H9 (cell line): ENCODE measurements at regions not wholly inside any gene's neighbourhood (a gene's known extent, or its start where the extent isn't known, plus 50 kb on each side); places are given as distances from the start of the nearest gene placed in this dataset.

Experiments used
- DNase-seq: peaks from one replicate; pipeline ENCODE4 v3.0.0-alpha.2; 2017
- H2AFZ ChIP-seq: one replicate; pipeline ENCODE4 v1.6.1; 2013; ENCODE audit warnings: mild to moderate bottlenecking, low read length, control low read depth, moderate library complexity
- H2AK5ac ChIP-seq: 2 replicates; pipeline ENCODE4 v1.6.1; 2013; ENCODE audit warnings: low read length, control low read depth, mixed read lengths; ENCODE audit not compliant: insufficient read length
- H2BK120ac ChIP-seq: one replicate; pipeline ENCODE4 v1.6.1; 2013; ENCODE audit warnings: low read depth, mild to moderate bottlenecking, low read length, control low read depth, inconsistent platforms; ENCODE audit not compliant: poor library complexity, severe bottlenecking
- H2BK12ac ChIP-seq: 2 replicates; pipeline ENCODE4 v1.6.1; 2013; ENCODE audit warnings: low read length, control low read depth, mixed read lengths, low read depth; ENCODE audit not compliant: insufficient read length
- H2BK15ac ChIP-seq: 2 replicates; pipeline ENCODE4 v1.6.1; 2013; ENCODE audit warnings: low read depth, low read length, control low read depth
- H2BK20ac ChIP-seq: one replicate; pipeline ENCODE4 v1.6.1; 2013; ENCODE audit warnings: low read depth, mild to moderate bottlenecking, low read length, control low read depth, inconsistent platforms; ENCODE audit not compliant: poor library complexity, severe bottlenecking
- H2BK5ac ChIP-seq: 2 replicates; pipeline ENCODE4 v1.6.1; 2013; ENCODE audit warnings: low read length, control low read depth, mixed read lengths; ENCODE audit not compliant: insufficient read length
- H3K14ac ChIP-seq: 2 replicates; pipeline ENCODE4 v1.6.1; 2013; ENCODE audit warnings: low read length, control low read depth; ENCODE audit not compliant: insufficient read depth
- H3K18ac ChIP-seq: 2 replicates; pipeline ENCODE4 v1.6.1; 2013; ENCODE audit warnings: low read depth, mild to moderate bottlenecking, mixed read lengths, low read length, control low read depth; ENCODE audit not compliant: insufficient read length
- H3K23ac ChIP-seq: 2 replicates; pipeline ENCODE4 v1.6.1; 2013; ENCODE audit warnings: low read length, control low read depth, mixed read lengths, low read depth; ENCODE audit not compliant: insufficient read length
- H3K23me2 ChIP-seq: 2 replicates; pipeline ENCODE4 v1.6.1; 2013; ENCODE audit warnings: low read depth, mild to moderate bottlenecking, mixed read lengths, low read length, control low read depth; ENCODE audit not compliant: insufficient read length, poor library complexity, severe bottlenecking
- H3K27ac ChIP-seq: 2 replicates; pipeline ENCODE4 v1.5.1; 2013; ENCODE audit warnings: low read length, control low read depth, mixed read lengths, low read depth; ENCODE audit not compliant: insufficient read length
- H3K27me3 ChIP-seq: 2 replicates; pipeline ENCODE4 v1.6.1; 2013; ENCODE audit warnings: low read length, control low read depth, inconsistent platforms; ENCODE audit not compliant: insufficient read depth
- H3K4ac ChIP-seq: 2 replicates; pipeline ENCODE4 v1.6.1; 2013; ENCODE audit warnings: low read depth, mild to moderate bottlenecking, control low read depth, inconsistent platforms, low read length, moderate library complexity
- H3K4me1 ChIP-seq: 2 replicates; pipeline ENCODE4 v1.6.1; 2013; ENCODE audit warnings: low read length, control low read depth, inconsistent platforms; ENCODE audit not compliant: insufficient read depth
- H3K4me2 ChIP-seq: 2 replicates; pipeline ENCODE4 v1.6.1; 2013; ENCODE audit warnings: low read length, control low read depth, mixed read lengths; ENCODE audit not compliant: insufficient read length, insufficient read depth
- H3K56ac ChIP-seq: 2 replicates; pipeline ENCODE4 v1.6.1; 2013; ENCODE audit warnings: low read depth, mild to moderate bottlenecking, mixed read lengths, low read length, control low read depth; ENCODE audit not compliant: insufficient read length
- H3K79me1 ChIP-seq: 2 replicates; pipeline ENCODE4 v1.6.1; 2013; ENCODE audit warnings: low read depth, mild to moderate bottlenecking, moderate library complexity, low read length, control low read depth, inconsistent platforms; ENCODE audit not compliant: insufficient read depth, poor library complexity, severe bottlenecking
- H3K79me2 ChIP-seq: 2 replicates; pipeline ENCODE4 v1.6.1; 2013; ENCODE audit warnings: low read length, control low read depth, inconsistent platforms; ENCODE audit not compliant: insufficient read depth
- H3K9ac ChIP-seq: 2 replicates; pipeline ENCODE4 v1.6.1; 2013; ENCODE audit warnings: low read length, control low read depth, mixed read lengths; ENCODE audit not compliant: insufficient read length; ENCODE audit errors: extremely low read depth
- H3K9me3 ChIP-seq: one replicate; pipeline ENCODE4 v1.6.1; 2013; ENCODE audit warnings: low read depth, low read length, inconsistent platforms; ENCODE audit not compliant: control insufficient read depth
- H3T11ph ChIP-seq: one replicate; pipeline ENCODE4 v1.6.1; 2013; ENCODE audit warnings: mild to moderate bottlenecking, low read length, control low read depth, inconsistent platforms
- H4K20me1 ChIP-seq: one replicate; pipeline ENCODE4 v1.6.1; 2013; ENCODE audit not compliant: control insufficient read depth, insufficient read length, insufficient read depth
- H4K5ac ChIP-seq: 2 replicates; pipeline ENCODE4 v1.6.1; 2013; ENCODE audit warnings: low read depth, mild to moderate bottlenecking, mixed read lengths, low read length, control low read depth; ENCODE audit not compliant: insufficient read length
- H4K8ac ChIP-seq: replicated peaks from 2 replicates; pipeline ENCODE4 v1.6.1; 2013; ENCODE audit warnings: low read length, control low read depth, mixed read lengths, low read depth; ENCODE audit not compliant: insufficient read length
- H4K91ac ChIP-seq: 2 replicates; pipeline ENCODE4 v1.6.1; 2013; ENCODE audit warnings: low read depth, mild to moderate bottlenecking, moderate library complexity, mixed read lengths, low read length, control low read depth; ENCODE audit not compliant: insufficient read length
- H3K27ac Mint-ChIP-seq, 3 experiments: 2 replicates in 2 of 3; 3 replicates in 1 of 3; pipeline ENCODE4 v1.8.0; 2020 to 2021; ENCODE audit warnings: mixed read lengths in 3 of 3, mild to moderate bottlenecking in 1 of 3, moderate library complexity in 1 of 3
- H3K27me3 Mint-ChIP-seq: 2 replicates; pipeline ENCODE4 v1.8.0; 2021; ENCODE audit warnings: low read depth, mild to moderate bottlenecking, moderate library complexity, mixed read lengths
- H3K36me3 Mint-ChIP-seq, 3 experiments: 2 replicates in 2 of 3; 3 replicates in 1 of 3; pipeline ENCODE4 v1.8.0; 2020 to 2021; ENCODE audit warnings: low read depth in 3 of 3, mixed read lengths in 3 of 3; ENCODE audit not compliant: insufficient read depth in 1 of 3
- H3K4me1 Mint-ChIP-seq, 2 experiments: 2 replicates each; pipeline ENCODE4 v1.8.0; 2020; ENCODE audit warnings: mixed read lengths in 2 of 2
- H3K4me3 Mint-ChIP-seq, 2 experiments: 2 replicates in 1 of 2; 3 replicates in 1 of 2; pipeline ENCODE4 v1.8.0; 2020 to 2021; ENCODE audit warnings: mild to moderate bottlenecking in 2 of 2, mixed read lengths in 2 of 2, moderate library complexity in 1 of 2
- H3K9me3 Mint-ChIP-seq, 2 experiments: 2 replicates in 1 of 2; 3 replicates in 1 of 2; pipeline ENCODE4 v1.8.0; 2020; ENCODE audit warnings: mild to moderate bottlenecking in 2 of 2, mixed read lengths in 2 of 2, moderate library complexity in 1 of 2
- CTCF ChIP-seq: fragments of 200-600 bp; sonication (generic); conservative IDR thresholded peaks from 3 replicates; pipeline ENCODE4 v1.8.0; 2021; ENCODE audit warnings: antibody characterized with exemption, mild to moderate bottlenecking
- WGBS: extraction: QIAGEN DNeasy Blood & Tissue Kit; methylation state at CpG from one replicate; pipeline ENCODE4 v1.1.7; 2013; ENCODE audit warnings: missing lambda C conversion rate, low lambda C conversion rate, mixed read lengths; ENCODE audit not compliant: insufficient read length; ENCODE audit errors: extremely low coverage; 5-methylcytosine and 5-hydroxymethylcytosine counted together

- Histone ChIP-seq H3K18ac (no peak overlapping the region), H2AK5ac (no peak overlapping the region), H3K14ac (no peak overlapping the region), H3K56ac (no peak overlapping the region), H3K9ac (no peak overlapping the region), H4K5ac (no peak overlapping the region), H4K91ac (no peak overlapping the region), H3K79me1 (no peaks in the 10 kb centered on the region), H3K27me3 (no peaks in the 10 kb centered on the region), H2BK15ac (no peak overlapping the region), H3K9me3 (no peaks in the 10 kb centered on the region), H3K4me1 (no peaks in the 10 kb centered on the region), H3K27ac (no peak overlapping the region), H3K23me2 (no peaks in the 10 kb centered on the region), H4K8ac (no peak overlapping the region), H2BK120ac (no peak overlapping the region), H3K4ac (no peak overlapping the region), H3K4me2 (no peak overlapping the region), H3T11ph (no peak overlapping the region), H2BK5ac (no peak overlapping the region), H4K20me1 (no peaks in the 10 kb centered on the region), H2AFZ (no peak overlapping the region), H3K23ac (no peak overlapping the region), H2BK12ac (no peak overlapping the region), H2BK20ac (no peak overlapping the region), H3K79me2 (no peaks in the 10 kb centered on the region)
- no CpG with 5 or more reads among the region's 2 CpGs for WGBS
- H3K36me3 Mint-ChIP-seq, result no peaks in the 10 kb centered on the region
- no peak overlapping the region for H3K4me3 Mint-ChIP-seq
- no peaks in the 10 kb centered on the region for H3K27me3 Mint-ChIP-seq
- no peak overlapping the region for H3K27ac Mint-ChIP-seq
- peaks cover 3 to 4% of the 10 kb centered on the region in 2 experiments; a peak in 2 of 4 replicates for H3K4me1 Mint-ChIP-seq
- DNase-seq, result no peak
- H3K9me3 Mint-ChIP-seq, result no peaks in the 10 kb centered on the region
- no peak for TF ChIP-seq CTCF
Measured at GRCh38 chr2:40814616-40815015, 362.7 kb upstream of the SLC8A1 start.
